Fibroblast of villous mesenchyme (primary cell): ENCODE measurements at regions not wholly inside any gene's neighbourhood (a gene's known extent, or its start where the extent isn't known, plus 50 kb on each side); places are given as distances from the start of the nearest gene placed in this dataset.

Experiments
- DNase-seq: peaks from one replicate; pipeline ENCODE4 v3.0.0-alpha.2; 2010; ENCODE audit warnings: low read depth
- H3K4me3 ChIP-seq: 2 replicates; pipeline ENCODE4 v1.5.1; 2011; ENCODE audit warnings: low read depth, mild to moderate bottlenecking, low read length
- TF ChIP-seq, protein P1 (sequence below): IDR thresholded peaks from 2 replicates; pipeline ENCODE4 v1.5.1; 2012; ENCODE audit warnings: low read depth, mild to moderate bottlenecking, low read length; ENCODE audit not compliant: insufficient read depth

DNA sequence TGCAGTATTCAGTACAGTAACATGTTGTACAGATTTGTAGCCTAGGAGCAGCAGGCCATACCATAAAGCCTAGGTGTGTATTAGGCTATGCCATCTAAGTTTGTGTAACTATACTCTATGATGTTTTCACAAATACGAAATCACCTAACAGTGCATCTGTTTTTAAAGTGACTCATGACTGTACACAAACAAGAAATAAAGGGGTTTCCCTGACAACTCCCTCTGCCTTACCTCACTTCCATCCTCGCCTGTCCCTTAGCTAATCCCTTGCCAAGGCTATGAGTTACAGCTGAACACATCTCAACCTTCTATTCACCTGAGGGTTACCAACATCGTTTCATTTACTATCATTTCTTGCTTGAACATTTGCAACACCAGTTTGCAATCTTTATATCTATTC, 78.6 kb upstream of the RPRM start:
- no peak overlapping the region for H3K4me3 ChIP-seq
- TF ChIP-seq, protein P1, sequence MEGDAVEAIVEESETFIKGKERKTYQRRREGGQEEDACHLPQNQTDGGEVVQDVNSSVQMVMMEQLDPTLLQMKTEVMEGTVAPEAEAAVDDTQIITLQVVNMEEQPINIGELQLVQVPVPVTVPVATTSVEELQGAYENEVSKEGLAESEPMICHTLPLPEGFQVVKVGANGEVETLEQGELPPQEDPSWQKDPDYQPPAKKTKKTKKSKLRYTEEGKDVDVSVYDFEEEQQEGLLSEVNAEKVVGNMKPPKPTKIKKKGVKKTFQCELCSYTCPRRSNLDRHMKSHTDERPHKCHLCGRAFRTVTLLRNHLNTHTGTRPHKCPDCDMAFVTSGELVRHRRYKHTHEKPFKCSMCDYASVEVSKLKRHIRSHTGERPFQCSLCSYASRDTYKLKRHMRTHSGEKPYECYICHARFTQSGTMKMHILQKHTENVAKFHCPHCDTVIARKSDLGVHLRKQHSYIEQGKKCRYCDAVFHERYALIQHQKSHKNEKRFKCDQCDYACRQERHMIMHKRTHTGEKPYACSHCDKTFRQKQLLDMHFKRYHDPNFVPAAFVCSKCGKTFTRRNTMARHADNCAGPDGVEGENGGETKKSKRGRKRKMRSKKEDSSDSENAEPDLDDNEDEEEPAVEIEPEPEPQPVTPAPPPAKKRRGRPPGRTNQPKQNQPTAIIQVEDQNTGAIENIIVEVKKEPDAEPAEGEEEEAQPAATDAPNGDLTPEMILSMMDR = no peak
- no peak for DNase-seq

DNA sequence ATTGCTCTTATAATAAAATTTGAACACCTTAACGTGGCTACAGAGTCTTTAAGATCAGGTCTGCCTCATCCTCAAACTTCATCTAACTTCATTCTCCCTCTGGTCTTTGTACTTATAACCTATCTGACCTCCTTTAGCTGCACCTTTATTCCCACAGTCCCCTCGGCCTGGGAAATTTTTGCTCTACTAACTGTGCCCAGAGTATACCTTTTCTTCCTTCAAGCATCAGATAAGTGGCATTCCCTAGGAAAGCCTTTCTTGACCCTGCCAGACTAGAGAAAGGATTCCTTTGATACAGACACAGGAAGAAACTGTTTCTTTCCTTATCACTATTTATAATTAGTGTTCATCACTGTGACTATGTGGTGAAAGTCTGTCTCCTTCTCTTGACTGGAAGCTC, 79.2 kb upstream of the RPRM start:
- no peak overlapping the region for H3K4me3 ChIP-seq
- TF ChIP-seq, protein P1 = no peak
- DNase-seq = no peak

DNA sequence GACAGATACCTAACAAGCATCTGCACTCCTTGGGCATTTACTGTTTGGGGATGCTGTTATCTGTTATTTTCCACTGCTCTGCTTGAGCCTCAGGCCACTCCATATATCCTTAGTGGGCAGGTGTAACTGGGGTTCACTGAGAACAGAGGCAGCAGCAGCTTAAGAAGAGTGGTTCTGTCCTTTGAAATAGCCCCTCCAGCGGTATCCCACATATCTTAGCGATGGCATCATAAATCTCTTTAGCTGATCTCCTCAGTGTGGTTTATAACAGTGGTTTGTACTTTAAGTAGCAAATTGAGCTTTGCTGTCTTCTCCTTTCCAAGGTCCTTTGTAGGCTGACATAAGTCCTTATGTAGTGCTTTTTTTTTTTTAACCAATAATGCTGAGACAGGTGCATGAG, 79.7 kb upstream of the RPRM start:
- TF ChIP-seq, protein P1 = no peak
- H3K4me3 ChIP-seq = no peak overlapping the region
- no peak for DNase-seq

GRCh38 chr2:153567367-153567766, 88.8 kb upstream of the RPRM start:
- no peak overlapping the region for H3K4me3 ChIP-seq
- TF ChIP-seq, protein P1 = no peak
- DNase-seq = no peak

GRCh38 chr2:153568105-153568504, 89.5 kb upstream of the RPRM start:
- TF ChIP-seq, protein P1 = no peak
- no peak for DNase-seq
- H3K4me3 ChIP-seq = no peak overlapping the region

- TF ChIP-seq, protein P1 = no peak
These were observed 96.8 kb upstream of the RPRM start for GRCh38 chr2:153575171-153575853.

GRCh38 chr2:153584244-153584643, 105.7 kb upstream of the RPRM start:
- DNase-seq = no peak
- no peak overlapping the region for H3K4me3 ChIP-seq
- TF ChIP-seq, protein P1 = no peak

More at GRCh38 chr2:153575171-153575853, 96.8 kb upstream of the RPRM start:
- H3K4me3 ChIP-seq = no peak overlapping the region
- DNase-seq = no peak
